Breast epithelium (tissue), 4 donors: ENCODE measurements at regions not wholly inside any gene's neighbourhood (a gene's known extent, or its start where the extent isn't known, plus 50 kb on each side); places are given as distances from the start of the nearest gene placed in this dataset.

Experiments used
- DNase-seq, 2 donors: peaks; one replicate each; pipeline ENCODE4 v3.0.0-alpha.2; 2019; ENCODE audit warnings: low spot score in 2 of 2
- H3K27ac ChIP-seq, 2 donors: fragments of 200-600 bp; sonication (generic) in 1 of 2; one replicate each; pipeline ENCODE4 v1.5.1; 2016 to 2019; ENCODE audit warnings: mild to moderate bottlenecking in 1 of 2
- H3K27me3 ChIP-seq, 2 donors: fragments of 200-600 bp; sonication (generic) in 1 of 2; one replicate each; pipeline versions ENCODE4 v1.5.1 to v1.6.0; 2017 to 2019; ENCODE audit warnings: control low read depth in 1 of 2, mild to moderate bottlenecking in 1 of 2
- H3K36me3 ChIP-seq: fragments of 200-600 bp; one replicate; pipeline ENCODE4 v1.5.1; 2019
- H3K4me1 ChIP-seq, 2 donors: fragments of 200-600 bp; sonication (generic); one replicate each; pipeline ENCODE4 v1.5.1; 2016 to 2019; ENCODE audit warnings: control low read depth in 1 of 2
- H3K4me3 ChIP-seq, 3 donors: fragments of 200-600 bp; sonication (generic); 1 replicate in 2 of 3; 2 replicates in 1 of 3; pipeline ENCODE4 v1.5.1; 2016 to 2019; ENCODE audit warnings: mild to moderate bottlenecking in 3 of 3, moderate library complexity in 2 of 3
- H3K9me3 ChIP-seq, 2 donors: fragments of 200-600 bp; sonication (generic) in 1 of 2; one replicate each; pipeline ENCODE4 v1.5.1; 2016 to 2019; ENCODE audit warnings: control low read depth in 1 of 2
- CTCF ChIP-seq, 3 donors: fragments of 450-650 bp; IDR thresholded peaks; one replicate each; pipeline ENCODE4 v1.5.1; 2016 to 2017; ENCODE audit warnings: antibody characterized with exemption in 3 of 3, mild to moderate bottlenecking in 3 of 3, moderate library complexity in 3 of 3
- POLR2A ChIP-seq: fragments of 450-650 bp; IDR thresholded peaks from one replicate; pipeline ENCODE4 v1.6.1; 2016; ENCODE audit warnings: antibody characterized with exemption, mild to moderate bottlenecking, moderate library complexity
- POLR2AphosphoS5 ChIP-seq, 3 donors: sonication (generic); formaldehyde crosslinking; IDR thresholded peaks; one replicate each; pipeline ENCODE4 v1.6.1; 2017; ENCODE audit warnings: antibody characterized with exemption in 3 of 3
- intact Hi-C: fragments of 100-400 bp; cut with DNase I; formaldehyde crosslinking; loops from one replicate; pipeline ENCODE4 v1.15.1; 2023; ENCODE audit warnings: low total_unique reads

- H3K4me1 ChIP-seq = no peaks in the 10 kb centered on the region
- no peak for DNase-seq
Observed at GRCh38 chr5:117177302-117177701, 602.7 kb upstream of the SEMA6A start.

GRCh38 chr5:117165068-117165467 lies 590.4 kb upstream of the SEMA6A start:
- H3K4me1 ChIP-seq = no peaks in the 10 kb centered on the region
- no peak overlapping the region for H3K27ac ChIP-seq
- no peak for DNase-seq
- H3K9me3 ChIP-seq = no peaks in the 10 kb centered on the region
- TF ChIP-seq POLR2AphosphoS5 (IDR thresholded peaks at IDR 0.05) (no peak), POLR2A (no peak), CTCF (IDR thresholded peaks at IDR 0.05) (no peak)
- H3K27me3 ChIP-seq = no peaks in the 10 kb centered on the region
- H3K4me3 ChIP-seq = no peak overlapping the region
- no peaks in the 10 kb centered on the region for H3K36me3 ChIP-seq
- intact Hi-C loops = no loop called here

More at GRCh38 chr5:117177302-117177701, 602.7 kb upstream of the SEMA6A start:
- H3K36me3 ChIP-seq = no peaks in the 10 kb centered on the region
- TF ChIP-seq POLR2AphosphoS5 (IDR thresholded peaks at IDR 0.05) (no peak), POLR2A (no peak), CTCF (IDR thresholded peaks at IDR 0.05) (no peak)
- intact Hi-C loops = no loop called here
- no peak overlapping the region for H3K27ac ChIP-seq
- H3K27me3 ChIP-seq = no peaks in the 10 kb centered on the region
- no peaks in the 10 kb centered on the region for H3K9me3 ChIP-seq
- H3K4me3 ChIP-seq = no peak overlapping the region

- H3K27me3 ChIP-seq = no peaks in the 10 kb centered on the region
- no peak for DNase-seq
- H3K4me3 ChIP-seq = no peak overlapping the region
- no peak overlapping the region for H3K27ac ChIP-seq
- no peaks in the 10 kb centered on the region for H3K4me1 ChIP-seq
- intact Hi-C loops = no loop called here
- no peak for TF ChIP-seq POLR2AphosphoS5 (IDR thresholded peaks at IDR 0.05)
- no peak for TF ChIP-seq CTCF (IDR thresholded peaks at IDR 0.05)
- TF ChIP-seq POLR2A = no peak
- no peaks in the 10 kb centered on the region for H3K36me3 ChIP-seq
- H3K9me3 ChIP-seq = no peaks in the 10 kb centered on the region
Observed at GRCh38 chr5:117161718-117162335, 587.2 kb upstream of the SEMA6A start.

GRCh38 chr5:117160391-117160790 lies 585.8 kb upstream of the SEMA6A start:
- Histone ChIP-seq H3K27ac (no peak overlapping the region), H3K4me3 (no peak overlapping the region)

GRCh38 chr5:117149312-117149711 lies 574.7 kb upstream of the SEMA6A start:
- no peak for TF ChIP-seq CTCF (IDR thresholded peaks at IDR 0.05)
- TF ChIP-seq POLR2AphosphoS5 (IDR thresholded peaks at IDR 0.05) = no peak
- no peak for TF ChIP-seq POLR2A
- no peak for DNase-seq
- H3K27ac ChIP-seq = no peak overlapping the region
- no peaks in the 10 kb centered on the region for H3K36me3 ChIP-seq
- H3K4me1 ChIP-seq = no peaks in the 10 kb centered on the region
- no peaks in the 10 kb centered on the region for H3K27me3 ChIP-seq
- intact Hi-C loops = no loop called here
- no peaks in the 10 kb centered on the region for H3K9me3 ChIP-seq
- H3K4me3 ChIP-seq = no peak overlapping the region

More at GRCh38 chr5:117160391-117160790, 585.8 kb upstream of the SEMA6A start:
- Histone ChIP-seq H3K9me3 (no peaks in the 10 kb centered on the region), H3K27me3 (no peaks in the 10 kb centered on the region), H3K4me1 (no peaks in the 10 kb centered on the region), H3K36me3 (no peaks in the 10 kb centered on the region)
- intact Hi-C loops = no loop called here
- TF ChIP-seq POLR2AphosphoS5 (IDR thresholded peaks at IDR 0.05) = no peak
- TF ChIP-seq POLR2A = no peak
- no peak for TF ChIP-seq CTCF (IDR thresholded peaks at IDR 0.05)
- no peak for DNase-seq
